ENCODE measurements at regions not wholly inside any gene's neighbourhood (a gene's known extent, or its start where the extent isn't known, plus 50 kb on each side); places are given as distances from the start of the nearest gene placed in this dataset.

DNA sequence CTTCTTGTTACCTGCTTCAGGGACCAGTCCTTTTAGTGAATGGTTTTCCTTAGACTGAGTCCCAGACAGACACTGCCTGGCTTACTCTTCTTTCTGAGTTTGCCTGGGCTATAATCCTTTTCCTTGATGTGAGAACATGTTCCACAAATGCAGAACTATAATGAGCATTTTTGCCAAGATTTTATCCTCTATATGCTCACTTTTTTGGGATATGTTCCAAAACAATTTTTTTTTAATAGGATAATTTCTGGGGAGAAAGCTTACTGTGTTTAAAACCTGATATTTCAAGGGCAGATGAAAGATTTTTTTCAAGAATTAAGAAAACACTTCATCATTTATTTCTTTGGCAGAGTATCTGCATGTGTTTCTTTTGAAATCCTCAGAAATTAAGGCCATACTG lies 110.0 kb upstream of the TENM4 start:
- Histone ChIP-seq H3K27ac (no peak overlapping the region), H3K36me3 (no peaks in the 10 kb centered on the region), H3K4me1 (no peaks in the 10 kb centered on the region), H3K4me3 (no peak overlapping the region), H3K9me3 (no peaks in the 10 kb centered on the region), H3K27me3 (no peaks in the 10 kb centered on the region)
- intact Hi-C loops (cut with DNase I; ENCODE audit: low total_unique reads), result no loop called here
- DNase-seq, result no peak
- TF ChIP-seq, protein P1, sequence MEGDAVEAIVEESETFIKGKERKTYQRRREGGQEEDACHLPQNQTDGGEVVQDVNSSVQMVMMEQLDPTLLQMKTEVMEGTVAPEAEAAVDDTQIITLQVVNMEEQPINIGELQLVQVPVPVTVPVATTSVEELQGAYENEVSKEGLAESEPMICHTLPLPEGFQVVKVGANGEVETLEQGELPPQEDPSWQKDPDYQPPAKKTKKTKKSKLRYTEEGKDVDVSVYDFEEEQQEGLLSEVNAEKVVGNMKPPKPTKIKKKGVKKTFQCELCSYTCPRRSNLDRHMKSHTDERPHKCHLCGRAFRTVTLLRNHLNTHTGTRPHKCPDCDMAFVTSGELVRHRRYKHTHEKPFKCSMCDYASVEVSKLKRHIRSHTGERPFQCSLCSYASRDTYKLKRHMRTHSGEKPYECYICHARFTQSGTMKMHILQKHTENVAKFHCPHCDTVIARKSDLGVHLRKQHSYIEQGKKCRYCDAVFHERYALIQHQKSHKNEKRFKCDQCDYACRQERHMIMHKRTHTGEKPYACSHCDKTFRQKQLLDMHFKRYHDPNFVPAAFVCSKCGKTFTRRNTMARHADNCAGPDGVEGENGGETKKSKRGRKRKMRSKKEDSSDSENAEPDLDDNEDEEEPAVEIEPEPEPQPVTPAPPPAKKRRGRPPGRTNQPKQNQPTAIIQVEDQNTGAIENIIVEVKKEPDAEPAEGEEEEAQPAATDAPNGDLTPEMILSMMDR (IDR thresholded peaks at IDR 0.05), result no peak

DNA sequence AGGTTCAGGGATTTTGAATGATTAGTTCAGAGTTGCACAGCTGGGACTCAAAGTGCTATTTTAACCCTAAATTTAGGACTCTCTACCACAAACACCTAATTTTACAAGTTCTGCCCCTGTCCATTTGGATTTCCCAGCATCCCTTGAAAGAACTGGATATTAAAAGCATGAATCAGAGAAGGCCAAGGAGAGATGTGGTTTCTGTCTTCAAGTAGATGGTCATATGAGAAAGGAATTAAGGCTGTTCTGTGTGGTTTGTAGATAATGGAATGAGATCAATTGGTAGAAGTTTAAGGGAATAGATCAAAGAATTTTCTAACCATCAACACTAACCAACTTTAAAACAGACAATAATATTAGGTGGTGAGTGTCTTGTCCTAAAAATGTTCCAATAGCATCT lies 106.4 kb upstream of the TENM4 start:
- Histone ChIP-seq H3K27ac (no peak overlapping the region), H3K4me3 (no peak overlapping the region), H3K27me3 (no peaks in the 10 kb centered on the region), H3K9me3 (no peaks in the 10 kb centered on the region), H3K36me3 (no peaks in the 10 kb centered on the region), H3K4me1 (no peaks in the 10 kb centered on the region)
- no peak for DNase-seq
- intact Hi-C loops (cut with DNase I; ENCODE audit: low total_unique reads), result no loop called here
- TF ChIP-seq, protein P1 (IDR thresholded peaks at IDR 0.05), result no peak

DNA sequence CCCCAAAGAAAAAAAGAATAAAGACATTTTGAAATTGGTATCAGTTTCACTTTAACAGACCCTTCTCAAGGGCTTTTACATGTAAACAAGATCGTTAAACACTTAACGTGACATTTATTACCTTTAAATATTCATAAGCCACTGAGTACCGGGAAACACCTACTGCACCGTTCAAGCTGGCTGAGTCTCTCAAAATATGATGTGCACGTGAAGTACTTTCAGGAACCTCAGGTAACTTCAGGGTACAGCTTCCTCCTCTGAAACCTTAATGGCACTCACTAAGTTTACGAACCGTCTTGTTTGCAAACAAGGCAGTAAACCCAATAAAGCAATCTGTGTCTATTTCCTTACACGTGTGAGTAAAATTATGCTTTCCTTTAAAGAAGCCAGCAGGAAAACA lies 105.5 kb upstream of the TENM4 start:
- no peak overlapping the region for H3K27ac ChIP-seq
- H3K9me3 ChIP-seq, result no peaks in the 10 kb centered on the region
- no peak for DNase-seq
- no peaks in the 10 kb centered on the region for H3K4me1 ChIP-seq
- intact Hi-C loops (cut with DNase I; ENCODE audit: low total_unique reads), result no loop called here
- TF ChIP-seq, protein P1 (IDR thresholded peaks at IDR 0.05), result no peak
- no peaks in the 10 kb centered on the region for H3K36me3 ChIP-seq
- H3K27me3 ChIP-seq, result no peaks in the 10 kb centered on the region
- no peak overlapping the region for H3K4me3 ChIP-seq

DNA sequence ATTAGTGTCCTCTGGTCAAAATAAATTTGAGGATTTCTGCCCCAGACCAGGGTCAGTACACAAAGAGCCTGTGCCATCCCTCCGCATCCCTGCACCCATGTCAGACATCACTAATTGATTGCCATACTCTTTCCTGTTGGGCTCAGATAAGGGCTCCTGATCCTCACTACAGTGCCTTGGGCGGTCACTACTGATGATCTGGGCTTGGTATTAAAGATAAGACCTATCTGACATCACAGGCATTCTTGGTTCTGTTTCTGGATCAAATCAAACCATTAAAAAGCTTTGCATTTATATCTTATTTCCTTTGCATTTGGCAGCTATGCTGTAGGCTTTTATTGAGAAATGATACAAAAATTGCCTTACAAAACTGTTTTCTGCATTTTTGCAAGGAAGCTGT lies 103.5 kb upstream of the TENM4 start:
- DNase-seq, result no peak
- Histone ChIP-seq H3K4me1 (no peaks in the 10 kb centered on the region), H3K27ac (no peak overlapping the region), H3K9me3 (no peaks in the 10 kb centered on the region), H3K36me3 (no peaks in the 10 kb centered on the region), H3K27me3 (no peaks in the 10 kb centered on the region), H3K4me3 (no peak overlapping the region)
- TF ChIP-seq, protein P1 (IDR thresholded peaks at IDR 0.05), result no peak
- intact Hi-C loops (cut with DNase I; ENCODE audit: low total_unique reads), result no loop called here

DNA sequence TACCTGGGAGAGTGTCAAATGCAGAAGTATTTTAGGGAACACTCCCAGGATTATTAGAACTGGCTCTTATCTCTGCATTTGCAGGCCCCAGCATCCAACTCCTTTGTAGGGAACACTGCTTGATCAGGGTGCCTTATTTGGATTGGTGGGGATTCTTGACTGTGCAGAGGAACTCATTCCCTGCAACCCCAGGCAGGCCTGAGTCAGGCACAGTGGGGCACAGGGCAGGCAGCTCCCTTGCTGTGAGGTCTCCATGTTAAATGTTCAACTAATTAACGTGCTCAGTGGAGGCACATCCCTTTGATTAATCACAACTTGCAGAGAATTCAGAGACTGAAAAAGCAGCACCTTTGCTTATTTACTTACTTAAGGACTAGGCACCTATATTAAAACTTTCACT lies 102.3 kb upstream of the TENM4 start:
- H3K4me3 ChIP-seq, result no peak overlapping the region
- H3K27ac ChIP-seq, result no peak overlapping the region
- intact Hi-C loops (cut with DNase I; ENCODE audit: low total_unique reads), result no loop called here
- no peaks in the 10 kb centered on the region for H3K27me3 ChIP-seq
- DNase-seq, result no peak
- H3K36me3 ChIP-seq, result no peaks in the 10 kb centered on the region
- H3K4me1 ChIP-seq, result no peaks in the 10 kb centered on the region
- H3K9me3 ChIP-seq, result no peaks in the 10 kb centered on the region
- TF ChIP-seq, protein P1 (IDR thresholded peaks at IDR 0.05), result no peak

DNA sequence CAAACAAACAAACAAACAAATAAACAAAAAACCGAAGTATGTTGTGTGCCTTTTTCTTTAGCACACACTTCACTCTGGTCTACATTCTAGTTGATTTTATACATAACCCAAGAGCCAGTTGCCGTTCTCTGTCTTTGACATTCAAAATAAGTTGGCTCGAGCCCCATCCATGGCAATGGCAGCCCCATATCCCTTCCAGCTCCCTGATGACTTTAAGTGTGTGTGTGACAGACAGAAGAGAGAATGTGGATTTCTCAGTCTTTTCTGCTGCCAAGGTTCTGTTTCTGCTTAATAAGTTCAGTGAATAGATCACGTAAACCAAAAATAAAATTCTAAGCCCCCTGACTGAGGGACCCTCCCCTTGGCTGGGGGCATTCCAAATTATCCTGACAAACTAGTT lies 100.6 kb upstream of the TENM4 start:
- H3K4me1 ChIP-seq, result no peaks in the 10 kb centered on the region
- TF ChIP-seq, protein P1 (IDR thresholded peaks at IDR 0.05), result no peak
- no peak for DNase-seq
- intact Hi-C loops (cut with DNase I; ENCODE audit: low total_unique reads), result no loop called here
- H3K27ac ChIP-seq, result no peak overlapping the region
- no peaks in the 10 kb centered on the region for H3K36me3 ChIP-seq
- H3K27me3 ChIP-seq, result no peaks in the 10 kb centered on the region
- no peak overlapping the region for H3K4me3 ChIP-seq
- H3K9me3 ChIP-seq, result no peaks in the 10 kb centered on the region

Measured in tibial artery (tissue), 4 donors.